DND-41 (cell line): ENCODE measurements at regions not wholly inside any gene's neighbourhood (a gene's known extent, or its start where the extent isn't known, plus 50 kb on each side); places are given as distances from the start of the nearest gene placed in this dataset.

ENCODE experiments used
- ATAC-seq: fragments of 200-7000 bp; cut with Tn5 transposase; 3 replicates; pipeline ENCODE4 v1.9.1; 2021; ENCODE audit warnings: low read depth; ENCODE audit not compliant: insufficient read depth
- DNase-seq: peaks from one replicate; pipeline ENCODE4 v3.0.0-alpha.2; 2020
- H2AFZ ChIP-seq: 2 replicates; pipeline ENCODE4 v1.6.0; 2012; ENCODE audit warnings: low read depth, low read length
- H3K27ac ChIP-seq: 2 replicates; pipeline ENCODE4 v1.5.1; 2012; ENCODE audit warnings: low read length, inconsistent platforms
- H3K27me3 ChIP-seq: fragments of 200-600 bp; sonication (generic); 2 replicates; pipeline ENCODE4 v1.6.0; 2012; ENCODE audit warnings: low read length, mild to moderate bottlenecking, inconsistent platforms; ENCODE audit not compliant: insufficient read depth, poor library complexity
- H3K36me3 ChIP-seq: 2 replicates; pipeline ENCODE4 v1.5.1; 2012; ENCODE audit warnings: low read length, inconsistent platforms; ENCODE audit not compliant: insufficient read depth
- H3K4me1 ChIP-seq: 2 replicates; pipeline ENCODE4 v1.5.1; 2012; ENCODE audit warnings: mild to moderate bottlenecking, low read length; ENCODE audit not compliant: insufficient read depth
- H3K4me2 ChIP-seq: 2 replicates; pipeline ENCODE4 v1.6.0; 2012; ENCODE audit warnings: mild to moderate bottlenecking, moderate library complexity, low read length, inconsistent platforms; ENCODE audit not compliant: insufficient read depth
- H3K4me3 ChIP-seq, 2 experiments: fragments of 200-600 bp in 1 of 2; shearing (Covaris generic) in 1 of 2; 2 replicates each; pipeline ENCODE4 v1.5.1; 2012 to 2016; ENCODE audit warnings: inconsistent platforms in 2 of 2, low read length in 2 of 2, mild to moderate bottlenecking in 2 of 2, low read depth in 1 of 2, moderate library complexity in 1 of 2
- H3K79me2 ChIP-seq: 2 replicates; pipeline ENCODE4 v1.6.0; 2012; ENCODE audit warnings: low read length, inconsistent platforms; ENCODE audit not compliant: insufficient read depth
- H3K9ac ChIP-seq: 2 replicates; pipeline ENCODE4 v1.6.0; 2012; ENCODE audit warnings: low read depth, mild to moderate bottlenecking, inconsistent platforms, low read length, moderate library complexity
- H3K9me3 ChIP-seq: 2 replicates; pipeline ENCODE4 v1.5.1; 2012; ENCODE audit warnings: low read length, moderate library complexity, mild to moderate bottlenecking, inconsistent platforms; ENCODE audit not compliant: insufficient read depth, severe bottlenecking
- H4K20me1 ChIP-seq: 2 replicates; pipeline ENCODE4 v1.6.0; 2012; ENCODE audit warnings: low read length; ENCODE audit not compliant: insufficient read depth
- EZH2 ChIP-seq: IDR thresholded peaks from 3 replicates; pipeline ENCODE4 v1.6.1; 2012; ENCODE audit warnings: borderline replicate concordance, low read depth, mild to moderate bottlenecking, moderate library complexity, low read length, inconsistent platforms; ENCODE audit not compliant: severe bottlenecking
- TF ChIP-seq, protein P1 (sequence below): IDR thresholded peaks from 2 replicates; pipeline ENCODE4 v1.5.1; 2012; ENCODE audit warnings: borderline replicate concordance, low read length, moderate library complexity, mild to moderate bottlenecking; ENCODE audit not compliant: poor library complexity, severe bottlenecking; ENCODE audit errors: extremely low read depth

GRCh38 chr5:124519396-124519795, 227.0 kb downstream of the ZNF608 start:
- peak; percentile 35; the same call in 1 of the 3 replicates for ATAC-seq
- no peak overlapping the region for H3K4me2 ChIP-seq
- peaks cover 5% of the 10 kb centered on the region; the same call in 1 of the 2 replicates for H3K4me1 ChIP-seq
- no peak for DNase-seq
- no peaks in the 10 kb centered on the region for H3K79me2 ChIP-seq
- H3K9me3 ChIP-seq: no peaks in the 10 kb centered on the region
- H3K4me3 ChIP-seq: no peak overlapping the region
- H3K36me3 ChIP-seq: no peaks in the 10 kb centered on the region
- no peaks in the 10 kb centered on the region for H4K20me1 ChIP-seq
- no peak overlapping the region for H3K9ac ChIP-seq
- H3K27me3 ChIP-seq: no peaks in the 10 kb centered on the region
- TF ChIP-seq EZH2: no peak
- TF ChIP-seq, protein P1, sequence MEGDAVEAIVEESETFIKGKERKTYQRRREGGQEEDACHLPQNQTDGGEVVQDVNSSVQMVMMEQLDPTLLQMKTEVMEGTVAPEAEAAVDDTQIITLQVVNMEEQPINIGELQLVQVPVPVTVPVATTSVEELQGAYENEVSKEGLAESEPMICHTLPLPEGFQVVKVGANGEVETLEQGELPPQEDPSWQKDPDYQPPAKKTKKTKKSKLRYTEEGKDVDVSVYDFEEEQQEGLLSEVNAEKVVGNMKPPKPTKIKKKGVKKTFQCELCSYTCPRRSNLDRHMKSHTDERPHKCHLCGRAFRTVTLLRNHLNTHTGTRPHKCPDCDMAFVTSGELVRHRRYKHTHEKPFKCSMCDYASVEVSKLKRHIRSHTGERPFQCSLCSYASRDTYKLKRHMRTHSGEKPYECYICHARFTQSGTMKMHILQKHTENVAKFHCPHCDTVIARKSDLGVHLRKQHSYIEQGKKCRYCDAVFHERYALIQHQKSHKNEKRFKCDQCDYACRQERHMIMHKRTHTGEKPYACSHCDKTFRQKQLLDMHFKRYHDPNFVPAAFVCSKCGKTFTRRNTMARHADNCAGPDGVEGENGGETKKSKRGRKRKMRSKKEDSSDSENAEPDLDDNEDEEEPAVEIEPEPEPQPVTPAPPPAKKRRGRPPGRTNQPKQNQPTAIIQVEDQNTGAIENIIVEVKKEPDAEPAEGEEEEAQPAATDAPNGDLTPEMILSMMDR: no peak
- no peak overlapping the region; the same call in 1 of the 2 replicates for H2AFZ ChIP-seq
- no peak overlapping the region for H3K27ac ChIP-seq

- H3K79me2 ChIP-seq: no peaks in the 10 kb centered on the region
- ATAC-seq (no peak), DNase-seq (no peak)
- no peaks in the 10 kb centered on the region for H3K27me3 ChIP-seq
- peaks cover 5% of the 10 kb centered on the region; the same call in 1 of the 2 replicates for H3K4me1 ChIP-seq
- no peaks in the 10 kb centered on the region for H3K36me3 ChIP-seq
- H4K20me1 ChIP-seq: no peaks in the 10 kb centered on the region
- H3K27ac ChIP-seq: no peak overlapping the region
- H3K4me3 ChIP-seq: no peak overlapping the region
- no peak overlapping the region for H3K9ac ChIP-seq
- no peak overlapping the region for H2AFZ ChIP-seq
- TF ChIP-seq, protein P1: no peak
- TF ChIP-seq EZH2: no peak
- H3K4me2 ChIP-seq: no peak overlapping the region
- no peaks in the 10 kb centered on the region for H3K9me3 ChIP-seq
Measured at GRCh38 chr5:124516567-124516966, 229.9 kb downstream of the ZNF608 start.

DNA sequence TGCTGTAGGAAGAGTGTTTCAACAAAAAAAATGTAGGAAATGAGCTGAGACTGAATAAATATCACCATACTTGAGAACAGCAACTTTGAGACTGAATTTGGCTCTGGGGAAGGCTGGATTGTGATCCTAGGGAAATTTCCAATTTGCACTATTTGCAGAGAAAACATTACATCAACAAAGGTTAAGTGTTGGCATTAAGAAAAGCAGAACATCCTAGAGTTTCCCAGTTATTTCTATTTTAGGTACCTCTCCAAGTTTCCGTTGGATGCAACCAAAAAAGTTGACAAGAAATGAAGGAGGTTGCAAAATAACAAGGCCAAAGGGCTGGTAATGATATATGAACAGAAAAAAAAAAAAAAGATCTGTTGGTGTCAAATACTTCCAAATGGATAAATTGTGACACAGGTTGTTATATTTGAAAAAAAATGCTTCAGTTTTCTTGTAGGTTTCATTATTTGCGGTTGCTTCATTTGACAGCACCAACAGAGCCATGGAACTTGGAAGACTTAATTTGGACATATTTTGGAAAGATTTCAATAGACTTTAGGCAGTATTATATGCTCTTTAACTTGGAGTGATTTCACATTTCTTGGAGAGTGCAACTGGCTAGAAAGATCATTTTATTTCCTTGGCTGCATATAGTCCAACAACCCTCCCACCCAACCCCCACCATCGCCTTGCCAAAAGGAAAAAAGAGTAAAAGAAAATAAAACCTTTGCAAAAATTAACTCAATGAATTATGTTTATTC, 230.8 kb downstream of the ZNF608 start:
- ATAC-seq (no peak), DNase-seq (no peak)
- no peak overlapping the region for H3K4me2 ChIP-seq
- no peaks in the 10 kb centered on the region for H3K9me3 ChIP-seq
- H3K79me2 ChIP-seq: no peaks in the 10 kb centered on the region
- no peaks in the 10 kb centered on the region for H3K27me3 ChIP-seq
- H3K36me3 ChIP-seq: no peaks in the 10 kb centered on the region
- no peak for TF ChIP-seq EZH2
- TF ChIP-seq, protein P1: no peak
- no peak overlapping the region for H3K27ac ChIP-seq
- peaks cover 5% of the 10 kb centered on the region; the same call in 1 of the 2 replicates for H3K4me1 ChIP-seq
- no peak overlapping the region for H3K4me3 ChIP-seq
- no peak overlapping the region for H3K9ac ChIP-seq
- H4K20me1 ChIP-seq: no peaks in the 10 kb centered on the region
- H2AFZ ChIP-seq: no peak overlapping the region
